Fibroblast of skin of scalp (primary cell): ENCODE measurements at regions not wholly inside any gene's neighbourhood (a gene's known extent, or its start where the extent isn't known, plus 50 kb on each side); places are given as distances from the start of the nearest gene placed in this dataset.
"Not testable (repeated sequence)": the region's sequence is repeated elsewhere in the genome, so short reads cannot be mapped to it uniquely, and the experiment has no call there.

Source experiments
- DNase-seq: peaks from one replicate; pipeline ENCODE4 v3.0.0-alpha.2; 2013

DNA sequence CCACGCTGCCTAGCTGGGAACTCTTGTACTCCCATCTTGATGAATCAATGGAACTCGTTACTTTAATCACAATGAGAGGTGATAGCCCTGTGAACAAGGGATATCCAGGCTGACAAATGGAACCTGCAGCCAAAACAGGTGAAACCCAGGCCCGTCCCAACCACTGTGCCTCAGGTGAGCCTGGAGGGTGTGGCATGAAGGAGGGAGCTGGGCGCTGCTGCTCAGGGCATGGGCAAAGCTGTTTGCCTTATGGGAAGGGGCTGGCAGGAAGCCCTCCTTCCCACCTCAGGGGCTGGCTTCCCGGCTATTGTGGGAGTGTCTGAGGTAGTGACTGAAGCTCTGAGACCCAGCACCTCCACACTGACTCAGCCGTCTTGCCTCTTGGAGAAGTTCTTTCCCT, 209.4 kb upstream of the ATP6AP2 start:
- no peak for DNase-seq

DNA sequence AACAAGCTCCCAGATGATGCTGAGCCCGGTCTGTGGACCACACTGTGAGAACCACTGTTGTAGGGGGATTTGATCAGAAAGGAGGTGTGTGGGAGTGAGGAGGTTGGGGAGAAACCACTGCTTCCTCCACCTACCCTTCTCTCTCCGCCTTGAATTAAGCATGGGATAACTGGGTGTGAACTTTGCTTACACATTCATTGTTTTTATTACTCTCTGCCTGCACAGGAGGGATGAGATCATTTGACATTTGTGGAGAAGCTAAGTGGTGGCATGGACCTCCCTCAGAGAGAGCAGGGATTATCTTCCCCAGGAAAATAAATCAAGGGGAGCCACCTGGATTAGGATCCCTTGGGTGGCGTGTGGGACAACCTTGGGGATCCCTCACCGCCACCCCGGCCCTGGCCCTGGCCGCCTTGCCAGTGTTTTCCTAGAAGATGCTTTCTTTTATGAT, 212.1 kb upstream of the ATP6AP2 start:
- DNase-seq: peak; percentile 0

DNA sequence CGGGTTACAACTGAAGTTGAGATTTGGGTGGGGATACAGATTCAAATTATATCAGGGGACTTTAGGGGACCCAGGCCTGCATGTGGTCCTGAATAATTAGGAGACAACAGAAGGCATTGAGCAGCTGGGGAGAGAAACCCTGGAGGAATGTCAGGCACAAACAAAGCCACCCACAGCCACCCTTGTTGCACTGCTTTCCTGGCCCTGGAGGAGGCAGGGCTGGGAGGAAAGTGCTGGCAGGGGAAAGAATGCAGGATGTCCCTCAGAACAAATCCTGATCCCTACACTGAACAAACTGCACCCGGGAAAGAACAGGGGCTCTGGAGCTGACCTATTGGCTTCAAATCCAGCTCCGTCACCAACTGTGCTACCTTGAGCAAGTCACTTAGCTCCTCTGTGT, 214.1 kb upstream of the ATP6AP2 start:
- DNase-seq: no peak

DNA sequence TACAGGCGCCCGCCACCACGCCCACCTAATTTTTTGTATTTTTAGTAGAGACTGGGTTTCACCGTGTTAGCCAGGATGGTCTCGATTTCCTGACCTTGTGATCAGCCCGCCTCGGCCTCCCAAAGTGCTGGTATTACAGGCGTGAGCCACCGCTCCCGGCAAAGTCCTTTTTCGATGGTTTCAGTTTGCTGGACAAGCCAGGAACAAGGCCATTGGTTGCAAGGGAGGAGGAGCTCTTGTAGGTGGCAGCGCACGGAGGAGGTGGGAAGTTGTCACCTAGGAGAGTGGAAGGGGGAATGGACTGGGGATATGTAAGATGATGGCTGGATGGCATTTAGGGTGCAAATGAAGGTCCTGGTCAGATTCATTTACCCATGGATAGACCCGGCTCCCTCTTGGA, 218.5 kb upstream of the ATP6AP2 start:
- not testable (repeated sequence) for DNase-seq

DNA sequence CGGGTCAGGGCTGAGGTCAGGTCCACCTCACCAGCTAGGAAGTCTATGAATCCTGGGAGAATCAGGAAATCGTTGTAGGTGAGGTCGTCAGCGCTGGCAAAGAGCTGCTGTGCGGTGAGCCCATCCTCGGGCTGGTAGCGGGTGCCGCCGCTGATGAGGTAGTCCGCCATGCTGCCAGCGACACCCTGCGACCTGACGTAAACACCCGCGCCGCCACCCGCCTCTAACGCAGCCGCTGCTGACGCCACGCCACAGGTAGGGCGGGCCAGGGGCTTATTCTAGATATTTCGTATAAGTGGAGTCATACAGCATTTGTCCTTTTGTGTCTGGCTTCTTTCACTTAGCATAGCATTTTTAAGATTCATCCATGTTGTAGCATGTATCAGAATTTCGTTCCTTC, 220.2 kb upstream of the ATP6AP2 start:
- DNase-seq: no peak

DNA sequence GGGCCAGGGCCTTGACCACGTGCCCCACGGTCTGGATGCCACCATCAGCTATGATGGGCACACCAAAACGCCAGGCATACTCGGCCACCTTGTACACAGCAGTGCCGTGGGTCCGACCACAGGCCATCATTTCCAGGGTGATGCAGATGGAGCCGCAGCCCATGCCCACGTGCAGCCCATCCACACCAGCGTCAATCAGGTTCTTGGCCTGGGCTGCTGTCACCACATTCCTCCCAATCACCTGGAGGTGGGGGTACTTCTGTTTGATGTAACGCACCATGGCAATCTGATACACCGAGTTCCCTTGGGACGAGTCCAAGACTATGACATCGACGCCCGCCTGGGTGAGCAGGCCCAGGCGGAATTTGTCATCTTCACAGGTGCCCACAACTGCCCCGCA, 221.2 kb upstream of the ATP6AP2 start:
- DNase-seq: no peak

DNA sequence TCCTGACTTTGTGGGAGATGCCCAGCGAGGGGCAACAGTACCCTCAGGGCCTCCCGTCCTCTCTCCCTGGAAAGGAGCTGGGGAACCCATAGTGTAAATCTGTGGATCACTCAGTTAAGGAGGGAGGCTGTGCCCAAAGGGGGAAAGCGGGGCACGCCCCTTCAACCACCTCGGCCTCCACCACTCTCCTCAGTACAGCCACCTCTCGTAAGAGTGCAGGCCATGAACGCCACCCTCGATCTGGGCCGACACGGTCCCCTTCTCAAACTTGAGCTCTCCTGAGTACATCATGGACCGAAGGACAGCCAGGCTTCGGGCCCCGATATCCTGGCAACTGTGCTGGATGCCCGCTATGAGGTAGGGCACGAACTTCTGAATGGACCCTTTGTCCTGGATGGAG, 221.8 kb upstream of the ATP6AP2 start:
- no peak for DNase-seq

DNA sequence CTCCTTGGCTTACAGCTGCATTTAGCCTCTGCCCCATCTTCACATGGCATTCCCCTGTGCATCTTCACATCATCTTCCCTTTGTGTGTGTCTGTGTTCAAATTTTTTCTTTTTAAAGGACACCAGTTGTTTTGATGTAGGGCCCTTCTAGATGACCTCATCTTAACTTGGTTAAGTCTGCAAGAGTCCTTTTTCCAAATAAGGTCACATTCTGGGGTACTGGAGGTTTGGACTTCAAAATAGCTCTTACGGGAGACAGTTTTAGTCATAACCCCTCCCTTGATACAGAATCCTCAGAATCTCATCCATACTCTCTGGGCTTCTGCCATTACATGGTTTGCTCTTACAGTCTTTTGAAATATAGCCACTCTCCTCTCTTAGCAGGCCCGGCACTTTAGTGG, 231.5 kb upstream of the ATP6AP2 start:
- DNase-seq: peak; percentile 54

DNA sequence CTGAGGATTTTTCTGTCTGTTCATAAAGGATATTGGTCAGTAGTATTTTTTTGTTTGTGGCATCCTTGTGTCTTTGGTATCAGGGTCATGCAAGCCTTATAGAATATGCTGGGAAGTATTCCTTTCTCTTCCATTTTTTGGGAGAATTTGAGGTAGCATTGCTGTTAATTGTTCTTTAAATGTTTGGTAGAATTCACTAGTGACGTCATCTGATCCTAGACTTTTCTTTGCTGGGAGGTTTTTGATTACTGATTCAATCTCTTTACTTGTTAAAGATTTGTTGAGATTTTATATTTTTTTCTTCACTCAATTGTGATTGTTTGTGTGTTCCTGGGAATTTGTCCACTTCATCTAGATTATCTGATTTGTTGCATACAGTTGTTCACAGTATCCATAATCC, 234.4 kb upstream of the ATP6AP2 start:
- no peak for DNase-seq

DNA sequence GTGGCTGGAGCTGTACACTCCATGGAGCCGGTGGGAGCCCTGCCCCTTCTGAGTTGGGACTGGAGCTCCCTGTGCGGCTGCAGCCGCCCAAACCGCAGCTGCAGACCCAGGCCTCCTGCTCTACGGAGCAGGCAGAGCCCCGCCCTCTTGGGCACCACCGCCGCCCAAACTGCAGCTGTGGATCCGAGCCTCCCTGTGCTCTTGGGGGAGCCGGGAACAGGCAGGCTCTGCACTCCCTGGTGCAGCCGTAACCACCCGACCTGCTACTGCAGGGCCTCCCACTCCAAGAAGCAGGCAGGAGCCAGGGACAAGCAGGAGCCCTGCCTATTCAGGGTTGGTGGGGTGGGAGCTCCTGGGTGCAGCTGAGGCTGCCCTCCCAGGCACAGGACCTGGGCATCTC, 237.5 kb upstream of the ATP6AP2 start:
- no peak for DNase-seq

DNA sequence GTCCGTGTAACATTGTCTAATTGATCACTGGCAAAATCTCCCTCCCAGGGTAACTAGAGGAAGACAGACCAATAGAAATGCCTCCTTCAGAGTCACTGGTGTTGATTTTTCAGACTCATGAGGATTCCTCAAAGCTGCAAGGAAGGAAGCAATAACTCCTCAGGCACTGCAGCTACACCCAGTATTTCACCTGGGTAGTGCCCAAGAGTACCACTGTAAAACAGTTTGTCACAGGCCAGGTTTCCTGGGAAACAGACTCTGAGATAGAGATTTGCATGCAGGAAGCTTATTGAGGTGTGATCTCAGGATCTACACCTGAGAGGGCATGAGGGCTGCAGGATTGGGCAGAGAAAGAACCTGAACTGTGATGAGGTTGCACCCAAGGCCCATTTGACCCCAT, 240.7 kb upstream of the ATP6AP2 start:
- DNase-seq: no peak

DNA sequence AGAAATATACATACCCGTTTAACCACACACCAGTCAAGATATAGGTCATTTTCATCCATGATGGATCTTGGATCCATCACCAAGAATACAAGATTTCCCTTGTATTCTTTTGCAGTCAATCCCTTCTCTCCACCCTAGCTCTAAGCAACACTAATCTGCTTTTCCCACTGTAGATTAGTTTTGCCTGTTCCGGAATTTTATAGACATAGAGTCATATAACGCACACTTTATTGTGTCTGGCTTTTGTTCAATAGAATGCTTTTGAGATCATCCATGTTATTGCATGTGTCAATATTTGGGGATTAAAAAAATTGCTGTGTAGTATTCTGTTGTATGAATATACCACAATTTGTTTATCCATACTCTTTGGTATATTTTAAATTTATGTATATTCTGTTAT, 235.6 kb upstream of the BCOR start:
- DNase-seq: no peak

DNA sequence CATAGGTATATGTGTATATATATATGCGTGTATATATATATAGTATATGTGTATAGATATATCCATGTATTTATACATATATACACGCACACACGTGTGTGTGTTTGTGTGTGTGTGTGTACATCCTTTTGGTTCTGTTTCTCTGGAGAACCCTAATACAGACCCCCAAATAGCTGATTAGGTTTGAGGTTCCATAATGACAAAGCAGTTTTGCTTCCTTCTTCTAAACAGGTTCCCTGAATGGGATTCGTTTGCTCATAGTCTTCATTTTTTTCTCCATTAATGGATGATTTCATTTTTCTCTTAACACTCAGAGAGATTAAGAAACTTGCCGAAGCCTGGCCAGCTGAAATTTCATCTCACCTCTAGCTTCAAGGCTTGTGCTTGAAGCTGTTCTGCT, 234.0 kb upstream of the BCOR start:
- no peak for DNase-seq

DNA sequence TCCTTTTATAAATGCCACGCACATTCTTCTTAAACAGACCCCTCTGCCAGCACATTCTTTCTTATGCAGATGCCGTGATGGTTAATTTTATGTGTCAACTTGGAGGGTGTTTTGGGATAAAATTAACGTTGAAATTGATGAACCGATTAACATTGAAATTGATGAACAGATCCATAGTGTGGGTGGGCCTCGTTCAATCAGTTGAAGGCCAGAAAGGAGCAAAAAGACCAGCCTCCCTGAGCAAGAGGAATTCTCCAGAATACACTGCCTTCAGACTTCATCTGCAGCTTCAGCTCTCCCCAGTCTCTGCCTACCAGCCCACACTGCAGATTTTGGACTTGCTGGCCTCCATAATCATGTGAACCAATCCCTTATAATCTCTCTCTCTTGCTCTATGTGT, 233.6 kb upstream of the BCOR start:
- no peak for DNase-seq

DNA sequence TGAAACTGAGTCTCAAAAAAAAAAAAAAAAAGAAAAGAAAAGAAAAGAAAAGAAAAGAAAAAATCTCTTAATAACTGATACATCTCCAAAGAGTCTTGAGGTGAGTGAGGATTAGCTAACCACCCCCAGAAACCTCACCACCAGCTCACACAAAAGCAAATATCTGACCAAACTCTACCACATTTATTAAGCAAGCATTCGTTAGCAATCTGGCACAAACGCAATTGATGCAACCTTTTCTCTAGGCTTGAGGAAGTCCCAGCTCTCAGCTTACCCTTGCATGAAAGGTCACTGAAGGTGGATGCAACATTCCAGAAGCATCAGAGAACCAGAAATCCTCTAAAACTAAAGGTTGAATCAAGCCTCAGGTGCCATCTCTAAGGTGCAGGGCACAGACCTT, 231.9 kb upstream of the BCOR start:
- DNase-seq: no peak

DNA sequence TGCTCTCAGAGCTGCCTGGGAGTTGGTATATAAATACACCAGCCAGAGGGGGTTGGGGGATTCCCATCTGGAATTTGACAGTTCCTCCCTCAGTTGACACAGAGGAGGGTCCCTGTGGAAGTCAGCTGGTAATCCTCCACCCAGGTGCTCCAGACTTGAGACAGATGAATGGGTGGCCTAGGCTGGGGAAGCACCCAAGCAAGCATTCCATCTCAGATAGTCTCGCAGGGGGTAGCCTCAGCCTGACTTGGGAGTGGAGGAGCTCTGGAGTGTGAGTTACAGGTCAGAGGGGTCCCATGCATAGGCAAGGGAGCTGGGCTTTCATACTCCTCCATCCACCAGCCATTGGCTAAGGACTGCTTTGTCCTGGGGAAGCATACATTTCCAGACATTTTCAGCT, 229.3 kb upstream of the BCOR start:
- DNase-seq: no peak

DNA sequence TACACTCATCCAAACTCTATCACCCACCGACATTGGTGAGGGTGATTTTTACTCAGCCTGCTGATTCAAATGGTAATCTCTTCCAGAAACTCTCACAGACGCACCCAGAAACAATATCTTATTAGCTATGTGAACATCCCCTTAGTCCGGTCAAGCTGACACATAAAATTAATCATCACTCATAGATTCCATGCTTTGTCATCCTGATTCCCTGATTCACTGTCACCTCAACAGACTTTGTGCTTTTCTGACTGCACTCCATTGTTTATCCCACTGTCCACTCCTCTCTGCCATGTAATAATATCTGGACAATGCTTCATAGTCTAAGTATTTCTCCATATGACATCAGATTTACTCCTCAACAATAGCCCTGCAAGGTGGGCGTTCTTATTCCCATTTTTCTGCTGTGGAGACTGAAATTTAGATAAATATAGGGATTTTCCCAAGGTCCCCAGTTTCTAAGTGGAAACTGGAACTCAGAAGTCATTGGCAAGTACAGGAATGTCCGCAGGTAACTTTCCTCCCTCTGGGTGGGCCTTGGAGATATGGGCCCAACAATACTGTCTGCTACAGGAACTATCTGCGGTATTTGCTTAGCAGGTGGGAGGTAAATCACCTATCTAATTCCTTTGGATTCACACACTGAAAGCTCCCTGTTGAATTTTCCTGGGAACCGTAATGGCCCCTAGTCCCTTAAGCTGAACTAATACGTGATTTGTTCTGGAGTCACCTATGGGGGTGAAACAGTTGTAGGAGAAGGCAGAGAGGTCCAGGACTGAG, 228.6 kb upstream of the BCOR start:
- DNase-seq: no peak

DNA sequence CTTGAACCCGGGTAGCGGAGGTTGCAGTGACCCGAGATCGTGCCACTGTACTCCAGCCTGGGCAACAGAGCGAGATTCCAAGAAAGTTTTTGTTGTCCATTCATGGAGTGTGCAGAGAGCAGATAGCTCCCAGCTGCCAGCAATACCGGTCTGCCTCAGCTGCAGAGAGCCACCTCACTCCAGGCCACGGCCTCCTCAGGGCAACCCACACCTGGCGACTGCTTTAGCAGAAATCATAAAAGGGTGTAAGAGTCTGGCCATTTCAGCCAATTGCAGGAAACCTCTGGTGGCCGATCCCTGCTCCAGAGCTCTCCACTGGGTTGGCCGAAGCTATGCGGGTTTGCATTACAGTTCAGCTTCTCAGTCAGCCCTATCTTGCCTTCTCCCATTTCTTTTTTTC, 227.4 kb upstream of the BCOR start:
- no peak for DNase-seq

DNA sequence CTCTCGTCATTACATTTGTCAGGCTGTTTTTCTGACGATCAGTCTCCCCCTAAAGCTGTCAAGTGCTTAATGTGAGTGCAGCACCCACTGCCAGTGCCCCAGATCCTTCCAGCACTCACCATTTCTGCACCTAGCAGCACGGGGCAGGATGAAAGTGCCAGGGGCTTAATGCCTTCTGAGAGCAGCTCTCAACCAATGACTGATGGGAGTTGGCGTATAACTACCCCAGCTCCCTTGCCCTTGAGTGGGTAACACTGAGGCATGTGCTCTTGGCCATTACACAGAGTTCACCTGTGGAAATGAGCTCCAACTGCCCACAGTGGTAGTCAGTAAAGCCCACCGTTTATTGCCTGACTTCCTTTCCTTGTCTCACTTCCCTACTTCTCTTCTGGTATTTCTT, 226.2 kb upstream of the BCOR start:
- DNase-seq: no peak

DNA sequence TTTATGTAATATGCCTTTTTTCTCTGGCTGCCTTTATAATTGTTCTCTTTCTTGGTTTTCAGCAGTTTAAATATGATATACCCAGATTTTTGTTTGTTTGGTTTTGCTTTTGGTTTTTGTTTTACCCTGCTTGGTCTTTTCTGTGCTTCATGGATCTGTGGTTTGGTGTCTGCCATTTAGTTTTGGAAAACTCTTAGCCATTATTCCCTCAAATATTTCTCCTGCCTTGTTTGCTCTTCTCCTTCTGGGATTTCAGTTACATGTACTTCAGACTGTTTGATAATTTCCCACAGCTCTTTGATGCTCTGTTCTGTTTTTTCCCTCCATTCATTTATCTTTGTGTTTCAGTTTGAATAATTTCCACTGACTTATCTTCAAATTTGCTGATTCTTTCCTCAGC, 223.1 kb upstream of the BCOR start:
- no peak for DNase-seq

DNA sequence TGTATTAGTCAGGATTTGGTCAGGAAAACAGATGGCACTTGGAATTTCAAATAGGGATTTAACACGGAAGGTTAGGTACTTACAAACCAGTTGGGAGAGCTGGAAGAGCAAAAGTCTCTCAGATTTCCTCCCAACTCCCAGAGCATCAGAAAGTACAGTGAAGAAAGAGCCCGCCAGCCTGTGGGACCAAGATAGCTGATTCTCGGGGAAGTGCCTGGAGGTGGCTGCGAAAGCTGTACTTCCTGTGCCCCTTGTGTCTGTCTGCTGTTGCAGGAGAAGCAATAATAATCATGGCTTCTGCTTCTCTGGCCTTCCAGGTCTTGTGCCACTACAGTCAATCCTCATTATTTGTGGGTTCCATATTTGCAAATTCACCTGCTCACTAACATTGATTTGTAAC, 221.0 kb upstream of the BCOR start:
- no peak for DNase-seq

DNA sequence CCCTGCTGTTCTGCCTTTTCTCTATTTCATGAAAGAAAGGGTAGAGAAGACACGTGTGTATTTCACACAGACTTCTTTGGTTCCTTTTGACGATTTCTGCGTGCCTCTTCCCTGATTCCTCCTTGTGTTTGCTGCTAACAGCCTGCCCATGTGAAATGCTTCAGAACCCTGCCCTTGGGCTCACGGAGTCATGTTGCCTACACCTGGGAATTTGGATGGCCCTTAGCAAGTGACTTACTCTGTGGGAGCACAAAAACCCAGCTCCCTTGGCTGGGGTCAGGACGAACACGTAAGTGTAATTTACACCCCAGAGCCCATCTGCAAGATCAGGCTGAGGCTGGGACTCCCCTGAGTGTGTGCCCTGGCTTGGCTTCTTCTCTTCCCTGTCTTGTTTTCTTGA, 220.3 kb upstream of the BCOR start:
- no peak for DNase-seq

DNA sequence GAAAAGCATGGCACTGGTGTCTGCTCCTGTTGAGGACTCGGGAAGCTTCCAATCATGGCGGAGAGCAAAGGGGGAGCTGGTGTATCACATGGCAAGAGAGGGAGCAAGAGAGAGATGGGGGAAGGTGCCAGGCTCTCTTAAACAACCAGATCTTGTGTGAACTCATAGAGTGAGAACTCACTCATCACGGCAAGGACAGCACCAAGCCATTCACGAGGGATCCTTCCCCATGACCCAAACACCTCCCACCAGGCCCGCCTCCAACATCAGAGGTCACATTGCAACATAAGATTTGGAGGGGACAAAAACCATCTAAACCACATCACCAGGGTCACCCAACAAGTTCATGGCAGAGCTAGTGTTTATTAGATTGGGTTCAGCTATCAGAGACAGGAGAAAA, 218.7 kb upstream of the BCOR start:
- DNase-seq: no peak

DNA sequence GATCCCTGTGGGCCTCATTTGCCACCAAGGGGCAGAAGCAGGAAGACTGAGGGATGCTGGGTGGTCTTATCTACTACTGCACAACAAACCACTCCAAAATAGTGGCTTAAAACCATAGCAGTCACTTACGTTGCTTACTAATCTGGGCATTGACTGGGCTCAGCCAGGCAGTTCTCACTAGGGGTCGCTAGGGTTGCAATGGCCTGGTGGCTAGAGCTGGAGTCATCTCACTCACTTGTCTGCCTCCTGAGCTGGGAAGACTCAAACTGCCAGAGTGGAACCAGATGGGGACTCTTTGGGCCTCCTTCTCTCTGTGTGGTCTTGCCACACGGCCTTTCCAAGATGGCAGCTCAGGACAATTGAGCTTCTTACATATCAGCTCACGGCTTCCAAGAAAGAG, 216.3 kb upstream of the BCOR start:
- no peak for DNase-seq

DNA sequence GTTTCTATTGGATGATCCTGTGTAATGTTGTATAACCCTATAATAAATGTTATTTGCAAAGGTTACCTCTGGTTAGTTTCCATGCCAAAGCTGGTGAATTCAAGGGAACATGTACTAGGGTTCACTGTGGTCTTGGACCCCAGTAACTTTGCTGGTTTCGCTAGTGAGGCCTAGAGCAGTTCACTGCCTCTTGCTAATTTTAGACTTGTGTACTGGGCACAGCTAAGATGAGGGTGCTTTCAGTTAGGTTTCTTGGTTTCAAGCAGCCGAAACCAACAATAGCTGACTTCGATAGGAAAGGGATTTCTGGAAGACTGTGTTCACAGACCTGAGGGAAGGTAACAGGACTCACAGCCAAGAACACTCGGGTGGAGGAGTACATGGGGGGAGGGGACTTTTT, 215.5 kb upstream of the BCOR start:
- no peak for DNase-seq
